GM18870 (cell line): ENCODE measurements at regions not wholly inside any gene's neighbourhood (a gene's known extent, or its start where the extent isn't known, plus 50 kb on each side); places are given as distances from the start of the nearest gene placed in this dataset.

Source experiments
- ATAC-seq: cut with Tn5 transposase; IDR thresholded peaks from one replicate; pipeline ENCODE4 v1.9.1; 2021; ENCODE audit warnings: moderate library complexity; ENCODE audit not compliant: unreplicated experiment

DNA sequence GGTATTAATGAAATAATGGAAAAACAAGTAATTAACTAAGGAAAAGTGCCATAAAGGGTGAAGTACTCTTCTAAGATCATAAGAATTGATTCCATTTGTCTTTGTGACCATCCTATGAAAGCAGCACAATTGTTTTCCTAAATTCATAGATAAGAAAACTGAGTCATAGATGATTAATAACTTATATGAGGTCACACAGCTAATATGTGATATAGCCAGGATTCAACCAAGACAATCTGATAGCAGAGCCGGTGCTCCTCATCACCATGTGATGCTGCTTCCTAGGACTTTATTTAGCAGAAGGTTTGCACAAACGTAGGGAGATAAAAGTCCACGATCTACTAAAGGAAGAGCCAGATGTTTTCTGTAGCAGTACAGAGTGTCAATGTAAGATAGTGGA lies 181.5 kb upstream of the SYT1 start:
- no peak for ATAC-seq

DNA sequence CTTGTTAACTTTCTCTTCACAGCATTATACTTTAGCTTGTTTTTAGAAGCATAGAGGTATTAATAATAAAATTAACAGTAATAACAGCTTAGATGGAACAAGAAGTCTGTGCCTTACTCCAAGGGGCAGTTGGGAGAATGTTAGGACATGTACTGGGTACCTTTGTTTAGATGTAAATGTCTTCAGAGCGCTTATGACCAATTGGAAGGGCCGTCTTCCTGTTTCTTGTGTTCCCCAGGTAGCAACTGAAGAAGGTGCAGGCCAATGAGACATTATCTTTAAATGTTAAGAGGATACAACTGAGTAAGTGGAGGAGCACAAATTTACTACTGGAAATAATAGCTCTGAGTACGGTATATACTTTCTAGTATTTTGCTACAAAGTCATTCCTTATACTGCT lies 180.9 kb upstream of the SYT1 start:
- ATAC-seq, result no peak

DNA sequence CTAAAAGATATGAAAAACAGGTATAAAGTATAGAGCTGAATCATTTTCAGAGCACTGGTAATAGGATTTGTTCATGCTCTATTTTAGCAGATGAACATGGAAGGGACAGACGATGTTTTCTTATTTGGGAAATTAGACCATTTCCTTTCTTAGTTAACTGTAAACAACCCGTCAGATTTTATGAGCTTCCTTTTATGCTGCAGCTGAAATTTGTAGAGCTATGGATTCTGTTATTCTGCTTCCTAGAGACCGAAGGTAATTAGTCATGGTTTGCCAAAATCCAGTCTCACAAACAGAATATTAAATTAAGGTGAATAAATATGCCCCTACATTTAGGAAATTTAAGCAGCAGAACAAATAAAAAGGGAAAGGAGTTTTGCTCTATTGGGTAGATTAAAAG lies 180.2 kb upstream of the SYT1 start:
- no peak for ATAC-seq

DNA sequence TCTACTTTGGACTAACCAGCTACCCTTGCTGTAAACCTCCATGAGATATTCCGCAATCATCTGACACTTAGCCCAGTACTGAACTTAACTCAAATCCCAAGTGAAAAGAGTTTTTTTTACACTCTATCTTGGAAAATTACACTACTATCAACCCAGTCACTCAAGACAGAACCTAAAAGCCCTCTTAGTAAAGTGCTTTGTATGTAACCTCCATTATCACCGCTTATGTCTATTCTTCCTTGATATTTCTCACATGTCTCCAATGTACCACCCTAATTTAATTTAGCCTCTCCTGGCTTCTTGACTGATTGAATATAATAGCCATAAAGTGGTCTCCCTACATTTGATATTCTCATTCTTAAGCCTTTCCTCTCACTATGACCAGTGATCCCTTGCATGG lies 168.8 kb upstream of the SYT1 start:
- ATAC-seq, result no peak

DNA sequence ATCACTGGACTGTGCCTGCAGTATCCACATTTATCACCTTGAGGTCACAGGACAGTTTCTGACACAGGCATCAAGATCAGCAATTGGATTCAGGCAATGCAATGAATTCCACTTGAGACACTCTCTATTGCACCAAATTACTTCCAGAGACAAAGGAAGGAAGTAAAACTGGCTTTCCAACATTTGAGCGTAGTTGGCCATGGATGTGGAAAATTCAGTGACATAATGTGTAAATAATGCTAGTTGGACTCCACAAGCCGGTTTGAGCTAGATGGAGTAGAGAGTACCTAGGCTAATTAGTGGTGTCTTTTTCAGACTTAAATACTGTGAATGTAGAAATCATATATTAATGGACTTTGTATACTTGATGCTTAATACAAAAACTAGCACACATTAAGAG lies 168.3 kb upstream of the SYT1 start:
- ATAC-seq, result no peak

DNA sequence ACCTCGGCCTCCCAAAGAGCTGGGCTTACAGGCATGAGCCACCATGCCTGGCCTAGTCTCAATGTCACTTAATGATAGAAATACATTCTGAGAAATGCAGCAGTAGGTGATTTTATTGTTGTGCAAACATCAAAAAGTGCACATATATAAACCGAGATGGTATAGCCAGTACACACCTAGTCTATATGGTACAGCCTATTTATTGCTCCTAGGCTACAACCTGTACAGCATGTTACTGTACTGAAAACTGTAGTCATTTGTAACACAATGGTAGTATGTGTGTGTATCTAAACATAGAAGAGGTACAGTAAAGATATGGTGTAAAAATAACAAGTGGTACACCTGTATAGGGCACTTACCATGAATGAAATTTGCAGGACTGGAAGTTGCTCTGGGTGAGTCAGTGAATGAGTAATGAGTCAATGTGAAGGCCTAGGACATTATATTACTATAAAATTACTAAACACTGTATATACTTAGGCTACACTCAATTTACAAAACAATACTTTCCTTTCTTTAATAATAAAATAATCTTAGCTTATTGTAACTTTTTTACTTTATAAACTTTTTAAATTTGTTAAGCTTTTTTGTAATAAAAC lies 166.7 kb upstream of the SYT1 start:
- ATAC-seq, result no peak

DNA sequence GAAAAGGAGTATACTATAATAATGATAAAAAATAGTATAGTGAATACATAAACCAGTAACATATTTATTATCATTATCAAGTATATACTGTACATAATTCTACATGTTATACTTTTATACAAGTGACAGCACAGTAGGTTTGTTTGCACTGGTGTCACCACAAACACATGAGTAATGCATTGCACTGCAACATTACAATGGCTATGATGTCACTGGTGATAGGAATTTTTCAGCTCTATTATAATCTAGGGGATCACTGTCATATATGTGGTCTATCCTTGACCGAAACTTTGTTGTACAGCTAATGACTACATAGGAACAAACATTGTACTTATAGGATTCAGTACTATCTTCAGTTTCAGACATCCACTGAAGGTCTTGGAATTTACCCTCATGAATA lies 165.8 kb upstream of the SYT1 start:
- ATAC-seq, result no peak

DNA sequence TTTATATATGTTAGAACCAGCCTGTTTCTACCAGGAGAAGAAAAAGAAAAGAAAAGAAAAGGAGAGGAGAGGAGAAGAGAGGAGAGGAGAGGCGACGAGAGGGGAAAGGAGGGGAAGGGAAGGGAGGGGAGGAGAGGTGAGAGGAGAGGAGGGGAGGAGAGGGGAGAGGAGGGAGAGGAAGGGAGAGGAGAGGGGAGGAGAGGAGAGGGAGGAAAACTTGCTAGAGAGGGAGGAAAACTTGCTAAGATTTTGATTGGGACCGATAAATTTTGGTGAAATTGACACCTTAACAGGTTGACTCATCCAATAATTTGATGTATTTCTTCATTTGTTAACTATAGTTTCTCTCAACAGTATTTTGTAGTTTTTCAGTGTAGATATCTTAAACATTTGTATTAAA lies 164.0 kb upstream of the SYT1 start:
- no peak for ATAC-seq

DNA sequence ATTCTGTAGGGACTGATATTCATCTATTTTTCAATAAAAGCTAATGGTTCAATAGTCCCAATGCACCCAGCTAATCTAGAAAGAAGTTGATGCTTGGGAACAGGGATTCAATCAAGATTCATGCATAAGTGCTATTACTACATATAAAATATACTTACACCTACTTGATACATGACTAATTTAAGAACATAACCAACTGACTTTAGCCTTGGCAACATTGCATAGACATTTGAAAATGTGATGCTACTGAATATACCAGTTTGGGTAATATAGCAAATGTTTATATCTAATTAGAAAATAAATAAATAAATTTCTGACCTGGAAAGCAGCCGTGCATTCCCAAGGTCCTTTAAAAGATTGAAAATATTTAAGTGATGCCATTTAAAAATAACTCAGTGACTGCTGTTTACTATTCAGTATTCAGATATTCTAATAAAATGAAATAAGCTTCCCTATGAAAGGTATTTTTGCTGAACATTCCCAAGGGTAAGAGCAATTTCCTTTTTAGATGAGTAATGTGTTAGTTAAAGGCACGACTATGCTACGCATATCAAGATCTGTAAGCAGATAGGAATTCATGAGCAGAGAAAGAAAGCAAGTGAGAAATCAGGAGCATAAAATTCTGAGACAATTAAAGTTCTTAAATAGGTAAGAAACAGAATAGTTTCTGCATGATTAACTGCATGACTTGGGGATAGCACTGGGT lies 160.6 kb upstream of the SYT1 start:
- no peak for ATAC-seq

DNA sequence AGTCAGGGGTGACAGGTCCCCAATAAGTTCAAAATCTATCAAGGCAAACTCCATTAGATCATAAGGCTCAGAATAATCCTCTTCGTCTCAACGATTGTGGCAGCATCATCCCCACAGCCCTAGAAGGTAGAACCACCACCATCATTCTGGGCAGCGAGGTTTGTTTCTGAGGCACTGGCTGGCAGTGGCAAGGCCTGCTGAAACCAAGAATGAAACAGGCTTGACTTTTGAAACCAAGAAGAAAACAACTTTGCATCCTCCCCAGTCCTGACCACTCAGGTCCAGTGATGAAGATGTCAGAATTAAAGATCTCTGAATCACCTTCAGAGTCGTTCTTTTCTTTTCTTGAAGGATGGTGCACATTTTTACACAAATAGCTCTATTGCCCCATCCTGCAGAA lies 152.6 kb upstream of the SYT1 start:
- no peak for ATAC-seq

DNA sequence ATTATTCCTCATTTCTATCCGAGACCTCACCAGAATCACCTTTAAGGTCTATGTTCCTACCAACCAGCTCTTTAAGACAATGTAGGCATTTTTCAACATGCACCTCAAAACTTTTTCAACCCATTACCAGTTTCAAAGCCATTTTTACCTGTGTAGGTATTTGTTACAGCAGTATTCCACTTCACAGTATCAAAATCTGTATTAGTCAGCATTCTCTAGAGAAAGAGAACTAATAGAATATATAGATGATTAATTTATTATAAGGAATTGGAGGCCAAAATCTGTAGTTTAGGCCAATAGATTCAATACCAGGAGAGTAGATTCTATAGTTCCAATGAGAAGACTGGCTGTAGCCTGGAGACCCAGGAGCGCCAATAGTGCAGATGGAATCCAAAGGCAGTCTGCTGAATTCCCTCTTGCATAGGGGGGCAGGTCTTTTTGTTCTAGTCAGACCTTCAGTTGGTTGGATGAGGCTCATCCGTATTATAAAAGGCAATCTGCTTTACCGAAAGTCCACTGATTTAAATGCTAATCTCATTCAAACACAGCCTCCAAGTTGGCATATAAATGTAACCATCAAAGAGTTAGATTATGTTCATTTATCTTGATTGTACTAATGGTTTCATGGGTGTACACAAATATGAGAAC lies 151.6 kb upstream of the SYT1 start:
- no peak for ATAC-seq

DNA sequence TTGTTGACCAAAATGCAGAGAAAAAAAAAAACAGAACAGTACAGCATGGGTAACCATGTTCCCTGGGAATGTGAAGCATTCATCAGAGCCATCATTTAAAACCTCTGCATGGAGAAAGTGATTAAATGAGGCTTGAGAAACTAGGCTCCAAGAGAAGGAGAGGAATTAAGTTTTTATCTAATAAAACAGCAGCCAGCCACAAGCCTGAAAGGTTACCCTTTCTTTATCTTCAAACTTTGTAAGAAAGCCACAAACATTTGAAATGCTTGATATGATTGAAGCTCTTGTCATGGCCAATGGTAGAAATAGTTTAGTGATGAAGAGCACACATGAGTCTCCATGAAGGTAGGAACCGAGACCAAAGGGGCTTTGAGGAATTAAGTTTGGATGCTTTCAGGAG lies 144.9 kb upstream of the SYT1 start:
- no peak for ATAC-seq

DNA sequence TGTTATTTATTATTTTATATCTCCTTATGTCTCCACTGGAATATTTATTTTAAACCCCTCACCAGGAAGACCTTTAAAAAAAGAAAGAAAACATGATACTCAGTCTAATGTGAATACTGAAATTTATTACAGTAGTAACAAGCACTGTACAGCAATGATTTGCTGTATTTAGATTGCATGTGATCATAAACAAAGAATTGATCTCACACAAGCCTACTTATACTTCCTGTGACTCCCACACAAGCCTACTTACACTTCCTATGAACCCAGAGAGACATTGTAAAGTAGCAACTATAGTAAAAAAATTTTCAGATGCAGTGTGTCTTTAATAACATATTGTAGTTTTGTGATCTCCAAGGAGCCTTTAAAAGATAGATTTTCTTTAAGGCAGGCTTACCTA lies 142.7 kb upstream of the SYT1 start:
- no peak for ATAC-seq

DNA sequence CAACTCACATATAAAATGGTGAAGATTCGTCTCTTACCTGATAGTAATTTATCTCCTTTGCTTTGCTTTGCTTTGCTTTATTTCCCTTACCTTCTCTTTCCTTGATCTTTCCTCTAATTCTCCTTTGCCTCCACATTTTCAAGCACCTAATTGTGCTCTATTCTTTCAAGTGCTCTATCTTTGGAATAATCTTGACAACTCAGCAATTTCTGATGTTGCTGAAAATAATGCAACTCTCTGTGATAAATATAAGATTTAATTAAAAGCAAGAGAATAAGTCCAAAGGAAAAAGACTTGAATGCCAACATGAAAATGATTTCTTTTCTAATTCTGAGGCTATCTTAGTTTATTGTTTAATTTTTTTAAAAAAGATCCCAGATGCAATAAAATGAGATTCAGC lies 139.5 kb upstream of the SYT1 start:
- no peak for ATAC-seq

DNA sequence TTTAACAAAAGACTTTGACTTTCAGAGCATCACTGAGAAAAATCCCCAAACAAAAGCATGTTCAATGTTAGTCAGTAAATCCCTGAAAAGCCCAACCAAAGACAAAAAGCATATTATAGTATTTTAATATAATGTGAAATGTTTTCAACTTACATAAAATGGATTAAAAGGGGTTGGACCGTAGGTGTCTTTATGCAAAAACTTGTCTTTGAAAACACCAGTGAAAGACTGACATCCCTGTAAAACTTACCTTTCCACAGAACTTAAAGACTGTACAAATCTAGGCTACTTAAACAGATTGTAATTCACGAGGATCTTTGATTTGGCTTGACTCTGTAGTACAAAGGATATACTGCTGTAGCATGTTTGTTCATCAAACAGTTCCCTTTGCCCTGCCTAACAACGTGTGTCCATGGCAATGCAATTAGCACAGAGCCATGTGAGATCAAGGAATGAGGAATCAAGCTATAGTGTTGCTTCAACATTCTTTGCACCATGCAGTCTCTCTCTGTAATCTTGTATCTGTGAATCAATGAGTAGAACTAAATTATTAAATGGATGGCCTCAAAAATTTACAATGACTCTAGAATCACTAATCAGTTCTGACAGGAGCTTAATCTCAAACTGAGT lies 138.5 kb upstream of the SYT1 start:
- ATAC-seq, result no peak

DNA sequence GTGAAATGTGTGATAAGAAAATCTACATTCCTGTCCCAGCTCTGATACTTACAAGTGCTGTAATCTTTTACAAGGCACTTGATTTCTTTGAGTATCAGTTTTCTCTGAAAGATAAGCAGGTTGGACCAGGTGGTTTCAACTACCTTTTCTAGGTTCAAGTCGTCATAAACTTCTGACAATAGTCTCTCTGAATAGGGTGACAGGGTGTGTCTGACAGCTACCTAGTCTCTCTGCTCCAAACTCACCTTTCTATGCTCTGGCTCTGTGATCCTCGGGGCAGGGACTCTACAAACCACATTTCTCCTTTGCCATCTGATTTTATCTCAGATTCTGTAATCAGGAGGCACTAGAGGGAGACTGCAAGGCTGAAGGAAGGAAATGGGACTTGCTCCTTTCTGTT lies 137.7 kb upstream of the SYT1 start:
- ATAC-seq, result no peak

DNA sequence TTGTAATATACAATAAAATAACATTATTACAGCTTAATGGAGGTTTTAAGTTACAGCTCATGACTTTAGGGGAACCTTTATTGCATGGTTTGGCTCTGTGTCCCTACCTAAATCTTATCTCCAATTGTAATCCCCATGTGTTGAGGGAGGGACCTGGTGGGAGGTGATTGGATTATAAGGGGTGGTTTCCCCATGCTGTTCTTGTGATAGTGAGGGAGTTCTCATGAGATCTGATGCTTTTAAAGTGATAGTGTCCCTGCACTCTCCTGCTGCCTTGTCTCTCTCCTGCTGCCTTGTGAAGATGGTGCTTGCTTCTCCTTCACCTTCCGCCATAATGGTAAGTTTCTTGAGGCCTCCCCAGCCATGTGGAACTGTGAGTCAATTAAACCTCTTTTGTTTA lies 132.1 kb upstream of the SYT1 start:
- ATAC-seq, result no peak

DNA sequence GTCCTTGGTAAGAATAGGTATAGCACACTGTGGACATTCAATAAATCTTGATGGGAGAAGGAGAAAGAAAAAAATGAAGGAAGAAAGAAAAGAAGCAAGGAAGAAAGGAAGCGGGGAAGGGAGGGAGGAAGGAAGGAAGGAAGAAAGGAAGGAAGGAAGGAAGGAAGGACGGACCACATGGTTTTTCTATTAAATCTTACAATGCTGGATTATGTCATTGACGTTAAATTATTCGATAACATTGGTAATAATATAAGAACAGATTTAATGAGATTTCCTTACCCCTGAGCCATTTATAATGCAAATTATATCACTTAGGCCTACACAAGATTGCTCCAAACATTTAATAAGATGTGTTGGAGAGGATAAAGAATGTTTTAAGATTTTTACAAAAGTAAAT lies 124.9 kb upstream of the SYT1 start:
- ATAC-seq, result no peak

DNA sequence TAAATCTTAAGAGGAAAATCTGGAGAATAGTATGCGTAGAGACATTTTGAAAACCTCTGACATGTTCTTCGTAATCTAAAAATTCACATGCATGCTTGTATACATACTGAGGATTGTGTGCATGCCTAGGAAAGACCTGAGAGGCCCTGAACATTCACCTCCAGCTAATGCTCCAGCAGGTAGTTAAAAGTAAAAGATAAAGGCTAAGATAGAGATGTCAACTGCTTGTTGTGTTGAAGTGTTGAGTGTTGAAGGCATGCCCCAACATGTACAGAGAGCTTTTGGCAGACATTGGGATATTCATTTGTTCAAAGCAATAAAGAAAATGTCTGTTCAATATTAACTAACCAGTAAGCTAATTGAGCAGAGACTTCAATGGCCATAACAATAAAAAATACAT lies 118.6 kb upstream of the SYT1 start:
- ATAC-seq, result no peak

DNA sequence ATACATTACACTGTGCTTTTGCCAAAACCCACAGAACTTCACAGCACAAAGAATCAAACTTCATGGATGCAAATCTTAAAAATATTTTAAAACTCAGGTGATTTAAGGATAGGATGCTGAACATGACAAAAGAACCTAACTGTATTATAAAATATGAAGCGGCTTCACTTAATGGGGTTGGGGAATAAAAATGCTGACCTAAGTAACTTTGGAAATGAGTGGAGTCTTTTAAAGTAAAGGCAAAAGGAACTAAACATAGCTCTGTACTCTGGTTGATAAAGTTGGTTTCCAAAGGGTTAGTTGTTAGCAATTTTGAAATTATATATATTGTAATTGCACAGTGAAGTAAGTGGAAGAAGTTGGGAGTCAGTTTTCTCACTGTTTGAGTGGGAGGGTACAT lies 111.5 kb upstream of the SYT1 start:
- ATAC-seq, result no peak

DNA sequence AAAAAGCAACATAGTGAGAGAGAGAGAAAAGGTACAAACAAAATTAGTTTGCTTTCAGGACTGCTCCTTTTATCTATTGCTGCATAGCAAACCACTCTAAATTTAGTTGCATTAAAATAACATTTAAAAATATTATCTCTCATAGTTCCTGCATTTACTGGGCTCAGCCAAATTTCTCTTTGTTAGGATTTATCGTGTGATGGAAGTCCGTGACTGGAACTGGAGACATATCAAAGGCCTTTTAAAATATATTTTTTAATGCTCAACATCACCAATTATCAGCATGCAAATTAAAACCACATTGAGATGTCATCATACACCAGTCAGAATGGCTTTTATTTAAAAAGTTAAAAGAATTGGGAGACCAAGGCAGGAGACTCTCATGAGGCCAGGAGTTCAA lies 107.6 kb upstream of the SYT1 start:
- ATAC-seq, result no peak

DNA sequence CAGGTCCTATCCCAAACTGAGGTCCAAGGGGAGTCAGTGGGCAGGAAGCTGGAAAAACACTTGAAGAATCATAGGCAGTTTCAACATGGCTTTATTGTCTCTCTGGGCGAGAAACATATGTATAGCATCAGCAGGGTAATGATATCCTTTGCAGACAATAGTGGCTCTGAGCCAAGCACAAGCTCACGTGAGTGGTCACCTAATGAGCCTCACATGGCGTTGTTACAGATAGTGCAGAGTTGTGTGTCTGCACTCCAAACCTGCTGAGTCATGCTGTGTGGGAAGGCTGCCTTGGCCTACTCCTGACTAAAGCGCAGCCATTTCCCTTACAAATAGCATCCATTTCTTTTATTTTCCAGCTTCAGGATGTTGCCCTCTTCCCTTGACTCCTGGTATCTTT lies 105.2 kb upstream of the SYT1 start:
- no peak for ATAC-seq
